HS-5 (cell line): ENCODE measurements at regions not wholly inside any gene's neighbourhood (a gene's known extent, or its start where the extent isn't known, plus 50 kb on each side); places are given as distances from the start of the nearest gene placed in this dataset.
"Not testable (repeated sequence)": the region's sequence is repeated elsewhere in the genome, so short reads cannot be mapped to it uniquely, and the experiment has no call there.

Experiments
- DNase-seq: peaks from one replicate; pipeline ENCODE4 v3.0.0-alpha.2; 2012; ENCODE audit warnings: low read depth

- no peak for DNase-seq
Measured at GRCh38 chr13:105848494-105848893, 687.0 kb downstream of the EFNB2 start.

- no peak for DNase-seq
Measured at GRCh38 chr13:105847527-105848291, 687.8 kb downstream of the EFNB2 start.

- no peak for DNase-seq
Measured at GRCh38 chr13:105846923-105847322, 688.5 kb downstream of the EFNB2 start.

- DNase-seq = no peak
Measured at GRCh38 chr13:105841286-105841685, 694.2 kb downstream of the EFNB2 start.

GRCh38 chr13:105838231-105838630, 697.2 kb downstream of the EFNB2 start:
- DNase-seq = no peak

GRCh38 chr13:105837295-105837694, 698.2 kb downstream of the EFNB2 start:
- not testable (repeated sequence) for DNase-seq

- DNase-seq = no peak
Measured at GRCh38 chr13:105830821-105831220, 704.6 kb downstream of the EFNB2 start.

GRCh38 chr13:105827111-105827809, 708.2 kb downstream of the EFNB2 start:
- DNase-seq = no peak

GRCh38 chr13:105825071-105825470, 710.4 kb downstream of the EFNB2 start:
- no peak for DNase-seq

GRCh38 chr13:105821337-105821736, 714.1 kb downstream of the EFNB2 start:
- DNase-seq = no peak

GRCh38 chr13:105820415-105820814, 715.0 kb downstream of the EFNB2 start:
- DNase-seq = no peak

- no peak for DNase-seq
Measured at GRCh38 chr13:105817498-105817897, 718.0 kb downstream of the EFNB2 start.

- no peak for DNase-seq
Measured at GRCh38 chr13:105816994-105817393, 718.5 kb downstream of the EFNB2 start.

- no peak for DNase-seq
Measured at GRCh38 chr13:105814902-105815250, 720.6 kb downstream of the EFNB2 start.

- no peak for DNase-seq
Measured at GRCh38 chr13:105814219-105814901, 721.1 kb downstream of the EFNB2 start.

GRCh38 chr13:105806628-105806920, 728.9 kb downstream of the EFNB2 start:
- no peak for DNase-seq

- DNase-seq = no peak
Measured at GRCh38 chr13:105805892-105806627, 729.4 kb downstream of the EFNB2 start.

GRCh38 chr13:105804561-105805190, 730.8 kb downstream of the EFNB2 start:
- DNase-seq = no peak

GRCh38 chr13:105799155-105799554, 736.3 kb downstream of the EFNB2 start:
- no peak for DNase-seq

GRCh38 chr13:105798541-105798940, 736.9 kb downstream of the EFNB2 start:
- DNase-seq = no peak

- DNase-seq = no peak
Measured at GRCh38 chr13:105796081-105796480, 739.4 kb downstream of the EFNB2 start.

GRCh38 chr13:105790923-105791322, 744.5 kb downstream of the EFNB2 start:
- no peak for DNase-seq
